ENCODE measurements at regions not wholly inside any gene's neighbourhood (a gene's known extent, or its start where the extent isn't known, plus 50 kb on each side); places are given as distances from the start of the nearest gene placed in this dataset.

- H3K36me3 Mint-ChIP-seq (ENCODE audit: low read depth), result no peaks in the 10 kb centered on the region
- intact Hi-C loops (cut with micrococcal nuclease), result no loop called here
- DNase-seq, result no peak
- ChIA-PET POLR2A (no interaction called here), CTCF (no interaction called here)
- no peak overlapping the region for H3K4me3 Mint-ChIP-seq
- H3K27me3 Mint-ChIP-seq, result peaks cover 1% of the 10 kb centered on the region
- ATAC-seq, result no peak
- no peak overlapping the region for H3K27ac Mint-ChIP-seq
- no peaks in the 10 kb centered on the region for H3K4me1 Mint-ChIP-seq (ENCODE audit: low read depth)
- TF ChIP-seq CTCF (IDR thresholded peaks at IDR 0.05), result no peak
- H3K9me3 Mint-ChIP-seq, result no peaks in the 10 kb centered on the region
Measured at GRCh38 chr2:198756166-198756565, 701.6 kb downstream of the SATB2 start.

GRCh38 chr2:198753101-198753500 is 704.6 kb downstream of the SATB2 start:
- no peaks in the 10 kb centered on the region for H3K4me1 Mint-ChIP-seq (ENCODE audit: low read depth)
- no peaks in the 10 kb centered on the region for H3K27me3 Mint-ChIP-seq
- POLR2A ChIA-PET, result no interaction called here
- H3K36me3 Mint-ChIP-seq (ENCODE audit: low read depth), result no peaks in the 10 kb centered on the region
- intact Hi-C loops (cut with micrococcal nuclease), result no loop called here
- DNase-seq (no peak), ATAC-seq (no peak)
- no peaks in the 10 kb centered on the region for H3K9me3 Mint-ChIP-seq
- CTCF ChIA-PET, result no interaction called here
- no peak overlapping the region for H3K4me3 Mint-ChIP-seq
- H3K27ac Mint-ChIP-seq, result no peak overlapping the region
- TF ChIP-seq CTCF (IDR thresholded peaks at IDR 0.05), result no peak

- H3K27ac Mint-ChIP-seq, result no peak overlapping the region
- no peaks in the 10 kb centered on the region for H3K27me3 Mint-ChIP-seq
- ChIA-PET CTCF (no interaction called here), POLR2A (no interaction called here)
- ATAC-seq, result no peak
- H3K4me3 Mint-ChIP-seq, result no peak overlapping the region
- no peaks in the 10 kb centered on the region for H3K4me1 Mint-ChIP-seq (ENCODE audit: low read depth)
- no peaks in the 10 kb centered on the region for H3K36me3 Mint-ChIP-seq (ENCODE audit: low read depth)
- no peaks in the 10 kb centered on the region for H3K9me3 Mint-ChIP-seq
- intact Hi-C loops (cut with micrococcal nuclease), result no loop called here
- no peak for DNase-seq
- no peak for TF ChIP-seq CTCF (IDR thresholded peaks at IDR 0.05)
Measured at GRCh38 chr2:198749364-198749763, 708.4 kb downstream of the SATB2 start.

- Mint-ChIP-seq H3K27me3 (no peaks in the 10 kb centered on the region), H3K36me3 (ENCODE audit: low read depth) (no peaks in the 10 kb centered on the region), H3K4me1 (ENCODE audit: low read depth) (no peaks in the 10 kb centered on the region), H3K27ac (no peak overlapping the region), H3K4me3 (no peak overlapping the region), H3K9me3 (no peaks in the 10 kb centered on the region)
- TF ChIP-seq CTCF (IDR thresholded peaks at IDR 0.05), result no peak
- intact Hi-C loops (cut with micrococcal nuclease), result no loop called here
- POLR2A ChIA-PET, result no interaction called here
- DNase-seq (no peak), ATAC-seq (no peak)
- CTCF ChIA-PET, result no interaction called here
Measured at GRCh38 chr2:198731842-198732399, 725.8 kb downstream of the SATB2 start.

GRCh38 chr2:198720266-198720665 is 737.5 kb downstream of the SATB2 start:
- H3K4me3 Mint-ChIP-seq, result no peak overlapping the region
- ChIA-PET CTCF (no interaction called here), POLR2A (no interaction called here)
- H3K9me3 Mint-ChIP-seq, result no peaks in the 10 kb centered on the region
- intact Hi-C loops (cut with micrococcal nuclease), result no loop called here
- DNase-seq, result no peak
- H3K4me1 Mint-ChIP-seq (ENCODE audit: low read depth), result no peaks in the 10 kb centered on the region
- no peak for ATAC-seq
- no peak overlapping the region for H3K27ac Mint-ChIP-seq
- H3K27me3 Mint-ChIP-seq, result no peaks in the 10 kb centered on the region
- TF ChIP-seq CTCF (IDR thresholded peaks at IDR 0.05), result no peak
- H3K36me3 Mint-ChIP-seq (ENCODE audit: low read depth), result no peaks in the 10 kb centered on the region

All from activated CD8-positive, alpha-beta T cell treated with anti-CD3 and anti-CD28 coated beads for 36 hours (primary cell).